ENCODE measurements at regions not wholly inside any gene's neighbourhood (a gene's known extent, or its start where the extent isn't known, plus 50 kb on each side); places are given as distances from the start of the nearest gene placed in this dataset.

GRCh38 chr5:63894690-63895089 lies 67.6 kb downstream of the HTR1A start:
- Mint-ChIP-seq H3K27me3 (no peaks in the 10 kb centered on the region), H3K4me1 (no peaks in the 10 kb centered on the region), H3K27ac (no peak overlapping the region), H3K36me3 (no peaks in the 10 kb centered on the region), H3K9me3 (peaks cover 4% of the 10 kb centered on the region), H3K4me3 (no peak overlapping the region)
- CTCF ChIA-PET, result no interaction called here
- no peak for DNase-seq

GRCh38 chr5:63878788-63879187 lies 83.5 kb downstream of the HTR1A start:
- Mint-ChIP-seq H3K4me3 (no peak overlapping the region), H3K27ac (no peak overlapping the region)

DNA sequence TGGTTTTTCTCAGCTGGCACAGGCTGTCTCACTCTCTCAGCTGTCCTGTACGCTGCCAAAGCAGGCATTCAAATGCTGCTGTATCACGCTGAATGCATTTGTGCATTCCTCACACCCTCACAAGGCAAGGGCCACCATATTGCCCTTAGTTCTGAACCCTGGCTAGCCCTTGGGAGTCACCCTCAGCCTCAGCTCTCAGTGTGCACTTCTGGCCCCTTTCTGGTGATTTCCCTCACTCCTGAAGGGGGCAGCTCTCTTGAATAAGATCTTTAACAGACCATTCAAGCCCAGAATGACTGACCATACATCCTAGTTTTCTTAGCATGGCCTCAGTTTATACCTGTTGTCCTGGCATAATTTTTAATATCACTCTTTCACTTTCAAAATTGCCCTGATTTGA lies 84.3 kb downstream of the HTR1A start:
- no peak overlapping the region for H3K27ac Mint-ChIP-seq
- DNase-seq, result no peak
- peaks cover 6% of the 10 kb centered on the region for H3K9me3 Mint-ChIP-seq
- CTCF ChIA-PET, result no interaction called here
- no peaks in the 10 kb centered on the region for H3K27me3 Mint-ChIP-seq
- H3K36me3 Mint-ChIP-seq, result no peaks in the 10 kb centered on the region
- H3K4me1 Mint-ChIP-seq, result no peaks in the 10 kb centered on the region
- H3K4me3 Mint-ChIP-seq, result no peak overlapping the region

More at GRCh38 chr5:63878788-63879187, 83.5 kb downstream of the HTR1A start:
- Mint-ChIP-seq H3K36me3 (no peaks in the 10 kb centered on the region), H3K4me1 (no peaks in the 10 kb centered on the region), H3K9me3 (peaks cover 6% of the 10 kb centered on the region), H3K27me3 (no peaks in the 10 kb centered on the region)
- CTCF ChIA-PET, result no interaction called here
- no peak for DNase-seq

- Mint-ChIP-seq H3K27ac (no peak overlapping the region), H3K9me3 (peaks cover 24% of the 10 kb centered on the region), H3K27me3 (no peaks in the 10 kb centered on the region), H3K4me1 (no peaks in the 10 kb centered on the region), H3K36me3 (no peaks in the 10 kb centered on the region), H3K4me3 (no peak overlapping the region)
- DNase-seq, result no peak
- CTCF ChIA-PET, result no interaction called here
These were observed 101.9 kb downstream of the HTR1A start for GRCh38 chr5:63860379-63860778.

- no peaks in the 10 kb centered on the region for H3K27me3 Mint-ChIP-seq
- no peak for DNase-seq
- no peak overlapping the region for H3K27ac Mint-ChIP-seq
- peaks cover 12% of the 10 kb centered on the region for H3K9me3 Mint-ChIP-seq
- H3K4me1 Mint-ChIP-seq, result no peaks in the 10 kb centered on the region
- H3K4me3 Mint-ChIP-seq, result no peak overlapping the region
- CTCF ChIA-PET, result no interaction called here
- no peaks in the 10 kb centered on the region for H3K36me3 Mint-ChIP-seq
These were observed 108.2 kb downstream of the HTR1A start for GRCh38 chr5:63854076-63854475.

- Mint-ChIP-seq H3K27ac (no peak overlapping the region), H3K27me3 (no peaks in the 10 kb centered on the region), H3K4me1 (no peaks in the 10 kb centered on the region), H3K4me3 (no peak overlapping the region), H3K9me3 (peaks cover 10% of the 10 kb centered on the region), H3K36me3 (no peaks in the 10 kb centered on the region)
- CTCF ChIA-PET, result no interaction called here
- no peak for DNase-seq
These were observed 119.1 kb downstream of the HTR1A start for GRCh38 chr5:63843190-63843589.

DNA sequence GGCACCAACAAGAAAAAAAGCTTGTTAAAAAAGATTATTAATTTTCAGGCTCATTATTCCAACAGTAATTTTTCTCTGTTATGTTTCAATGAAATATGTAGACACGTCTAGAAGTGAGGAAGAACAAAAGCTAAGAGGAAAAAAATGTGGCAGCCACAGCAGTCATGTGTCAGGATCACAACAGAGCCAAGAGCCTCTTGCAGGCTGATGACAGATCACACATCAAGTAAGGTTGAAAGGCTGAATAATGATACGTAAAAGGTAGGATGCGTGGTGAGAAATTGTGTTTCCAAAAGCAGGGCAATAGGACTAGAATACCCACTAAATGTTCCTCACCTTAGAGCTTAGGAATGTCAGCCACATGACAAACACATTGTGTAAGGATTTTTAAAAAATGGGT lies 124.8 kb downstream of the HTR1A start:
- Mint-ChIP-seq H3K27ac (no peak overlapping the region), H3K27me3 (no peaks in the 10 kb centered on the region), H3K36me3 (no peaks in the 10 kb centered on the region), H3K4me1 (no peaks in the 10 kb centered on the region), H3K4me3 (no peak overlapping the region), H3K9me3 (peaks cover 4% of the 10 kb centered on the region)
- CTCF ChIA-PET, result no interaction called here
- DNase-seq, result no peak

GRCh38 chr5:63831381-63831780 lies 130.9 kb downstream of the HTR1A start:
- Mint-ChIP-seq H3K4me1 (no peaks in the 10 kb centered on the region), H3K27ac (no peak overlapping the region), H3K4me3 (no peak overlapping the region), H3K36me3 (no peaks in the 10 kb centered on the region), H3K27me3 (no peaks in the 10 kb centered on the region), H3K9me3 (peaks cover 6% of the 10 kb centered on the region)
- DNase-seq, result no peak
- CTCF ChIA-PET, result no interaction called here

GRCh38 chr5:63825984-63826383 lies 136.3 kb downstream of the HTR1A start:
- DNase-seq, result no peak
- no peak overlapping the region for H3K4me3 Mint-ChIP-seq

GRCh38 chr5:63823583-63823982 lies 138.7 kb downstream of the HTR1A start:
- CTCF ChIA-PET, result no interaction called here

More at GRCh38 chr5:63825984-63826383, 136.3 kb downstream of the HTR1A start:
- H3K27me3 Mint-ChIP-seq, result no peaks in the 10 kb centered on the region
- H3K4me1 Mint-ChIP-seq, result no peaks in the 10 kb centered on the region
- no peaks in the 10 kb centered on the region for H3K36me3 Mint-ChIP-seq
- CTCF ChIA-PET, result no interaction called here
- peaks cover 3% of the 10 kb centered on the region for H3K9me3 Mint-ChIP-seq
- H3K27ac Mint-ChIP-seq, result no peak overlapping the region

DNA sequence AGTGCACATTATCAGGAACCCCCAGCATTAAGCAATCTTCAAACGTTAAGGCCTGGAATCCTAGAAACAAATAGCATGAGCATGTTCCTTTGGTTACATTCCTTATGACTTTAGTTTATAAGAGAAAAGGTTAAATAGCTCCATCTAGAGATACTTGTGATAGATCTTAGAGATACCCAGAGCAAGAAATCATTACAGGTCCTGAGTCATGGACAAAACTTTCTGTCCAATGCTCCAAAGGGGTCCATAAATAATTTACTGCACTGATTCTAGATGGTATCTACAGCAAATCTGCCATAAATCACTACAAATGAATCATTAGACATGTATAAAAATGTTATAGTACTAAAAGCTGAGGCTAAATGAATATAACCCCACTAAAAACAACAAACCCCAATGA lies 139.6 kb downstream of the HTR1A start:
- Mint-ChIP-seq H3K36me3 (no peaks in the 10 kb centered on the region), H3K27me3 (no peaks in the 10 kb centered on the region), H3K27ac (no peak overlapping the region), H3K4me1 (no peaks in the 10 kb centered on the region), H3K4me3 (no peak overlapping the region), H3K9me3 (peaks cover 1% of the 10 kb centered on the region)
- DNase-seq, result no peak
- CTCF ChIA-PET, result no interaction called here

More at GRCh38 chr5:63823583-63823982, 138.7 kb downstream of the HTR1A start:
- Mint-ChIP-seq H3K4me1 (no peaks in the 10 kb centered on the region), H3K27me3 (no peaks in the 10 kb centered on the region), H3K27ac (no peak overlapping the region), H3K4me3 (no peak overlapping the region), H3K9me3 (peaks cover 1% of the 10 kb centered on the region), H3K36me3 (no peaks in the 10 kb centered on the region)
- no peak for DNase-seq

- H3K4me3 Mint-ChIP-seq, result no peak overlapping the region
These were observed 141.7 kb downstream of the HTR1A start for GRCh38 chr5:63820577-63820976.

GRCh38 chr5:63812693-63813092 lies 149.6 kb downstream of the HTR1A start:
- no peak for DNase-seq
- CTCF ChIA-PET, result no interaction called here
- no peaks in the 10 kb centered on the region for H3K36me3 Mint-ChIP-seq
- H3K4me3 Mint-ChIP-seq, result no peak overlapping the region
- H3K4me1 Mint-ChIP-seq, result no peaks in the 10 kb centered on the region
- H3K9me3 Mint-ChIP-seq, result peaks cover 14% of the 10 kb centered on the region
- H3K27me3 Mint-ChIP-seq, result no peaks in the 10 kb centered on the region
- no peak overlapping the region for H3K27ac Mint-ChIP-seq

More at GRCh38 chr5:63820577-63820976, 141.7 kb downstream of the HTR1A start:
- Mint-ChIP-seq H3K27me3 (no peaks in the 10 kb centered on the region), H3K4me1 (no peaks in the 10 kb centered on the region), H3K27ac (no peak overlapping the region), H3K9me3 (peaks cover 4% of the 10 kb centered on the region), H3K36me3 (no peaks in the 10 kb centered on the region)
- DNase-seq, result no peak
- CTCF ChIA-PET, result no interaction called here

DNA sequence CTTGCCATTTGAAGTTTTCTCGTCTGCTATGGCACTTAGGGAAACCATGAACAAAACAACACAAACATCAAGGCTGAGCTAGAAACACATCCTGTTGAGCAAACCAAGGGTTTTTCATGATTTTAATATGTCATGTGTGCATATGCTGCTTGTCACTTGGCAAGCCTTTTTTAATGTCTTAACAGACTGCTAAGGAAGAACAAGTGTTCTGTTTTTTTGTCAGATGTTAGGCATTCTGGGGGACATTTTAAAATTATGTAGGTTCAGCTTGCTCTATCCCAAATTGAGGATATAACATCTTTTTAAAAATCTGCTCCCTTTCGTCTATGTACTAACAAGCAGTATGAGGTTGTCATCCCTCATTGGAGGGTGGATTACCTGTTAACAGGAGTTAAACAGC lies 150.3 kb downstream of the HTR1A start:
- Mint-ChIP-seq H3K27ac (no peak overlapping the region), H3K9me3 (peaks cover 14% of the 10 kb centered on the region), H3K36me3 (no peaks in the 10 kb centered on the region), H3K27me3 (no peaks in the 10 kb centered on the region), H3K4me3 (no peak overlapping the region), H3K4me1 (no peaks in the 10 kb centered on the region)
- CTCF ChIA-PET, result no interaction called here
- DNase-seq, result no peak

DNA sequence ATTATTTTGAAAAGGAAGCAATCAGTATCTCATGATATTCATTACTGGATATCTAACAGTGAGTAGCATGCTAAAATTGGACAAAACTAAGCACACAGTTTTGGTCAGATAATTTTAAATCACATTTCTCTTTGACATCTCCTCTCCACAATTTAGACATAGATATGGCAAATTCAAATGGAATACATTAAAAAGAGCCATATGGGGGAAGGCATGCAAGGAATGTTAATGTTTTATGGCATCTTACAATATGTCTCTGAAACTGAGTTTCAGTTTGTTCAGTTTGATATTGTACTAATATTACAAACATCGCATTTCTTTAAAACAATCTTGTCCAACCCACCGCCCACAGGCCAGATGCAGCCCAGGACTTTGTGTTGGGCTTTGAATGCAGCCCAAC lies 151.0 kb downstream of the HTR1A start:
- H3K4me3 Mint-ChIP-seq, result no peak overlapping the region
- CTCF ChIA-PET, result no interaction called here
- H3K27ac Mint-ChIP-seq, result no peak overlapping the region
- H3K9me3 Mint-ChIP-seq, result peaks cover 12% of the 10 kb centered on the region
- H3K4me1 Mint-ChIP-seq, result no peaks in the 10 kb centered on the region
- H3K36me3 Mint-ChIP-seq, result no peaks in the 10 kb centered on the region
- H3K27me3 Mint-ChIP-seq, result no peaks in the 10 kb centered on the region
- DNase-seq, result no peak

GRCh38 chr5:63805151-63805550 lies 157.1 kb downstream of the HTR1A start:
- H3K36me3 Mint-ChIP-seq, result no peaks in the 10 kb centered on the region
- no peak overlapping the region for H3K27ac Mint-ChIP-seq
- CTCF ChIA-PET, result no interaction called here
- peaks cover 2% of the 10 kb centered on the region for H3K9me3 Mint-ChIP-seq
- H3K27me3 Mint-ChIP-seq, result no peaks in the 10 kb centered on the region
- no peak for DNase-seq
- H3K4me3 Mint-ChIP-seq, result no peak overlapping the region
- no peaks in the 10 kb centered on the region for H3K4me1 Mint-ChIP-seq
